ENCODE measurements at regions not wholly inside any gene's neighbourhood (a gene's known extent, or its start where the extent isn't known, plus 50 kb on each side); places are given as distances from the start of the nearest gene placed in this dataset.
"Not testable (repeated sequence)": the region's sequence is repeated elsewhere in the genome, so short reads cannot be mapped to it uniquely, and the experiment has no call there.

DNA sequence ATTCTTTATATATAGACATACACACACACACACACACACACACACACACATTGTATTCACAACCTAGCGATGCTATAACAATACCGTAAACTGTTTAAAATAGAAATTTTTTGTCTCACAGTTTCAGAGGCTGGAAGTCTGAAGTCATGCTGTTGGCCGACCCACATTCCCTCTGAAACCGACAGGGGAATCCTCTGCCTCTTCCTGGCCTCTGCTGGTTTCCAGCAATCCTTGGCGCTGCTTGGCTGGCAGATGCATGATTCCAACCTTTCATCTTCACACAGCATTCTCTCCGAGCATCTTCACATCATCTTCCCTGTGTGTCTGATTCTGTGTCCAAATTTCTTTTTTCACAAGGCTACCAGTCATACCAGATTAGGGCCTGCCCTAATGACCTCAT, 94.8 kb downstream of the CCDC71L start:
- TF ChIP-seq, protein P1, sequence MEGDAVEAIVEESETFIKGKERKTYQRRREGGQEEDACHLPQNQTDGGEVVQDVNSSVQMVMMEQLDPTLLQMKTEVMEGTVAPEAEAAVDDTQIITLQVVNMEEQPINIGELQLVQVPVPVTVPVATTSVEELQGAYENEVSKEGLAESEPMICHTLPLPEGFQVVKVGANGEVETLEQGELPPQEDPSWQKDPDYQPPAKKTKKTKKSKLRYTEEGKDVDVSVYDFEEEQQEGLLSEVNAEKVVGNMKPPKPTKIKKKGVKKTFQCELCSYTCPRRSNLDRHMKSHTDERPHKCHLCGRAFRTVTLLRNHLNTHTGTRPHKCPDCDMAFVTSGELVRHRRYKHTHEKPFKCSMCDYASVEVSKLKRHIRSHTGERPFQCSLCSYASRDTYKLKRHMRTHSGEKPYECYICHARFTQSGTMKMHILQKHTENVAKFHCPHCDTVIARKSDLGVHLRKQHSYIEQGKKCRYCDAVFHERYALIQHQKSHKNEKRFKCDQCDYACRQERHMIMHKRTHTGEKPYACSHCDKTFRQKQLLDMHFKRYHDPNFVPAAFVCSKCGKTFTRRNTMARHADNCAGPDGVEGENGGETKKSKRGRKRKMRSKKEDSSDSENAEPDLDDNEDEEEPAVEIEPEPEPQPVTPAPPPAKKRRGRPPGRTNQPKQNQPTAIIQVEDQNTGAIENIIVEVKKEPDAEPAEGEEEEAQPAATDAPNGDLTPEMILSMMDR (conservative IDR thresholded peaks at IDR 0.05) = no peak
- no peak overlapping the region for H3K27ac ChIP-seq

DNA sequence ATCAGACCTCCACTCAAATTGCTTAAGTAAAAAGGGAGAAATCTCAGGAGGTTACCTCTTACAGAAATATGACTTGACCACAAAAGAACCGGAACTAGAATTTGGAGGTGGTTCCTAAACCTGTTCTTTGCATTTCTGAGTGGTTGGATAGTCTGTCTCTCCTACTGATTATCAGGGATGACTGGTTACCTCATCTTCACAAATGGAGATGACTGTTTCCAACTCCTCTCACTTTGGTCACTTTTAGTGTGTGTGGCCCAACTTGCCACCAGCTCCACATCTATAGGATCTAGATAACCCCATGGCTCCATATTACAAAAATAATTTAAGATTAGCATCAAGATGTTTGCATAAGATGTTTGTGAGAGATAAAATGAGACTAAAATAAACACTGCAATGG, 95.5 kb downstream of the CCDC71L start:
- TF ChIP-seq, protein P1 (conservative IDR thresholded peaks at IDR 0.05) = no peak
- H3K27ac ChIP-seq = no peak overlapping the region

DNA sequence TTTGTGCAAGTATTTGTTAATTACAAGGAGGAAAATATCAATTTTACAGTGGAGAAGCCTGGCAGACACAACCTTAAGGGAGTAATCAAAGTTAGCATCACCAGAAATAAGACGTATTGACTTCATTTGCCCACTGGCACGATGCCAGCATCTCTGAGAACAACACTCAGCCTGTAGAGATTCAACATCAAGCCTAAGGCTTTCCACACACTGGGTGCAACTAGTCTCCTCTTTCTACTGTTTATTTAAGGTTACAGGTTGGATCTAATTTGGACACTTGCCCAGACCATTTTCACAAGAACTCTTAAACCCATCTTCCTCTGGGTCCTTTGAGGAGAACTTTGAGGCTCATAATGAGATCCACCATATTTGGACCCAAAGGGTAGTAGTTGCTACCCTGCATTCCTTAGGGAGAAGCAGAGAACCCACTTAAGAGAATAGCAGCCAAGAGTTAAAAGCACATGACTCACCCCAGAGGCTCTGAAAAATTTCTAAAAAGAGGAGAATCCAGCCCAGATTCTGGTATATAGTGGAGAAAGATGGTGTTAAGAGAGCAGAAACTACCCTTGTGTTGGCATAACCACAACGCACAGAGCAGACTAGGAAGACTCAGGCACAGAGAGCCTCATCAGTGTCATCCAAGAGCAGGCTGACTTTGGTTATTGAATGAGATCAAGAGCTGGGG, 97.3 kb downstream of the CCDC71L start:
- H3K27ac ChIP-seq = no peak overlapping the region
- TF ChIP-seq, protein P1 (conservative IDR thresholded peaks at IDR 0.05) = no peak

DNA sequence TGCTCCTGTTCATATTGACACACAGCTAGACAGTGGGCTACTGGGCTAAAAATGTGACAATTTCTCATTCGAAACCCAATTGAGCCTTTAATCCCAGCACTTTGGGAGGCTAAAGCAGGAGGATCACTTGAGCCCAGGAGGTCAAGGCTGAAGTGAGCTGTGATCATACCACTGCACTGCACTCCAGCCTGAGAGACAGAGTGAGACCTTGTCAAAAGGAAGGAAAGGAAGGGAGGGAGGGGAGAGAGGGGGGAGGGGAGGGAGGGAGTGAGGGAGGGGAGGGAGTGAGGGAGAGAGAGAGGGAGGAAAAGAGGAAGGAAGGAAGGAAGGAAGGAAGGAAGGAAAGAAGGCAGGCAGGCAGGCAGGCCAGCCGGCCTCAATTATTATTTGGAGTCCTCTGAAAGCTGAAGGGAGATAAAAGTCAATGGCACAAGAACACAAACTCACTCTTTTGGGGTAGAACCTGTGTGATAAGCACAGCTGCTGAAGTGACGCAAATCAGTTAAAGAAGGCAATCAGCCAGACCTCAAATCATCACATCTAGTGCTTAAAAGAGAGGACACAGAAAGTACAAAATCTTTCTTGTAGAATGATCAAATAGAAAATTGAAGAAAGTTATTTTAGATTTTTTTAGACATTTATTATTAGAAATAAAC, 98.1 kb downstream of the CCDC71L start:
- H3K27ac ChIP-seq = no peak overlapping the region
- TF ChIP-seq, protein P1 (conservative IDR thresholded peaks at IDR 0.05) = no peak

DNA sequence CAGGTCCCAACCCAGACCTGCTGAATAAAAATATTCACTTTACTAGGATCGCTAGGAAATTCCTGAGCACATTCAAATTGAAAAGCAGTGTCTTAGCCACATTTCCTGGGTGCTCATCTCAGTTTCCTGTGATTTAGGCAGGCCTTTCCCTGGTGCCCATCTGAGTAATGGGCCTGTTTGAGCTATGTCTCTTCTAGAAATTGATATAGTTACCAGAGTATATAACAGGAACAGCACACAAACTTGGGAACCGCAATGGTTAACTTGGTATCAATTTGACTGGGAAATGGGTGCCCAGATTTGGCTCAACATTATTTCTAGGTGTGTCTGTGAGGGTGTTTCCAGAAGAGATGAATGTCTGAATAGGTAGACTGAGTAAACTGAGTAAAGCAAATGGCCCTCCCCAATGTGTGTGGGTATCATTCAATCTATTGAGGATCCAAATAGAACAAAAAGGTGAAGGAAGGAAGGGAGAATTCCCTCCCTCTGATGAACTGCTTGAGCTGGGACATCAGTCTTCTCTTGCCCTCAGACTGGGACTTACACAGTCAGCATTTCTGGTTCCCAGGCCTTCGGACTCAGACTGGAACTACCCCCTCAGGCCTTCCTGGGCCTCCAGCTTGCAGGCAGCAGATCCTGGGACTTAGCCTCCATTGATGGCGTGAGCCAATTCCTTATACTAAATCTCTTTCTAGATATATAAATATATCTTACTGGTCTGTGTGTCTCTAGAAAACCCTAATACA, 99.1 kb downstream of the CCDC71L start:
- TF ChIP-seq, protein P1 (conservative IDR thresholded peaks at IDR 0.05) = no peak
- H3K27ac ChIP-seq = no peak overlapping the region

DNA sequence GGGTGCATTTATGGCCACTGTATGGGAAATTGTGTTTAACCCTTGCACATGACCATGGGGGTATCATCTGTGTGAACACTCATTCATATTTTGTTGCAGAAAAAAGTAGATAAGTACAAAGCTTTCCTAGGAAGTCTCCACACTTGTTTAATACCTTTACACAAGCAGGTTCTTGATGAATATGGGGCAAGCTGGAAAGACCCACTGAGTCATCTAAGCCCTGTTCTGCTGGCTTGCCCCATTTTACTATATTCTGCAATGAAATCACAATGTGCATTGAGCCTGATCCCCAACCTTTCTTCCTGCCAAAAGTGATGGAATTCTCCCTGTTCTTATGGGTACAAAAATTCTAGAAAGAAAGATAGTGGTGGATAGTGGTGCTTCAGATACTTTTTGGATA, 99.8 kb downstream of the CCDC71L start:
- H3K27ac ChIP-seq = no peak overlapping the region
- TF ChIP-seq, protein P1 (conservative IDR thresholded peaks at IDR 0.05) = no peak

DNA sequence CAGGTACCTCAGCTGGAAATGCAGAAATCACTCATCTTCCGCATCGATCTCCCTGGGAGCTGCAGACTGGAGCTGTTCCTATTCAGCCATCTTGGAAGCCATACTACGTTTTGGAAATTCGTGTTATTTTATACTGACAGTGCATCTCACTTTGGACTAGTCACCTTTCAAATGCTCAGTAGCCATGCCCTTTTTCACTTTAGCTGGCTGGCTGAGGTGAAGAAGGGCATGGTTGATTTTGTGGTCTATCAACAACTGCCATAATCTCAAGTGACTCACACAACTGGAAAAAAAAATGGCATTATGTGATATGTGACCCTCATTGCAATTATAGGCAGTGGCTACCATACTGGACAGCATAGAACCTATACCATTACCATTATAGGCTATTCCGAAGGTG, 100.5 kb downstream of the CCDC71L start:
- no peak overlapping the region for H3K27ac ChIP-seq
- TF ChIP-seq, protein P1 (conservative IDR thresholded peaks at IDR 0.05) = no peak

DNA sequence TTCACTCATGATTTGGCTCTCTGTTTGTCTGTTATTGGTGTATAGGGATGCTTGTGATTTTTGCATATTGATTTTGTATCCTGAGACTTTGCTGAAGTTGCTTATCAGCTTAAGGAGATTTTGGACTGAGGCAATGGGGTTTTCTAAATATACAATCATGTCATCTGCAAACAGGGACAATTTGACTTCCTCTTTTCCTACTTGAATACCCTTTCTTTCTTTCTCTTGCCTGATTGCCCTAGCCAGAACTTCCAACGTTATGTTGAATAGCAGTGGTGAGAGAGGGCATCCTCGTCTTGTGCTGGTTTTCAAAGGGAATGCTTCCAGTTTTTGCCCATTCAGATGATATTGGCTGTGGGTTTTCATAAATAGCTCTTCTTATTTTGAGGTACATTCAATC, 104.7 kb downstream of the CCDC71L start:
- not testable (repeated sequence) for H3K27ac ChIP-seq

DNA sequence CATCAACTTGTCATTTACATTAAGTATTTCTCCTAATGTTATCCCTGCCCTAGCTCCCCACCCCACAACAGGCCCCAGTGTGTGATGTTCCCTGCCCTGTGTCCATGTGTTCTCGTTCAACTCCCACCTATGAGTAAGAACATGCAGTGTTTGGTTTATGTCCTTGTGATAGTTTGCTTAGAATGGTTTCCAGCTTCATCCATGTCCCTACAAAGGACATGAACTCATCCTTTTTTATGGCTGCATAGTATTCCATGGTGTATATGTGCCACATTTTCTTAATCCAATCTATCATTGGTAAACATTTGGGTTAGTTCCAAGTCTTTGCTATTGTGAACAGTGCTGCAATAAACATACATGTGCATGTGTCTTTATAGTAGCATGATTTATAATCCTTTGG, 106.3 kb downstream of the CCDC71L start:
- H3K27ac ChIP-seq = not testable (repeated sequence)
